Vagina (tissue), 2 donors: ENCODE measurements at regions not wholly inside any gene's neighbourhood (a gene's known extent, or its start where the extent isn't known, plus 50 kb on each side); places are given as distances from the start of the nearest gene placed in this dataset.

Experiments
- DNase-seq, 2 donors: peaks; one replicate each; pipeline ENCODE4 v3.0.0-alpha.2; 2017; ENCODE audit errors: extremely low spot score in 2 of 2
- H3K27ac ChIP-seq: fragments of 200-600 bp; sonication (generic); one replicate; pipeline ENCODE4 v1.5.1; 2019
- H3K27me3 ChIP-seq: fragments of 200-600 bp; sonication (generic); one replicate; pipeline ENCODE4 v1.5.1; 2019
- H3K36me3 ChIP-seq, 2 donors: fragments of 200-600 bp; sonication (generic); one replicate each; pipeline ENCODE4 v1.5.1; 2017 to 2019
- H3K4me1 ChIP-seq: fragments of 200-600 bp; sonication (generic); one replicate; pipeline ENCODE4 v1.5.1; 2019
- H3K4me3 ChIP-seq, 2 donors: fragments of 200-600 bp; sonication (generic); 1 replicate in 1 of 2; 2 replicates in 1 of 2; pipeline ENCODE4 v1.5.1; 2016 to 2019
- H3K9me3 ChIP-seq: fragments of 200-600 bp; sonication (generic); one replicate; pipeline ENCODE4 v1.5.1; 2019
- CTCF ChIP-seq, 3 experiments: fragments of 450-650 bp in 2 of 3; fragments of 200-600 bp in 1 of 3; sonication (generic) in 1 of 3; IDR thresholded peaks; one replicate each; pipeline ENCODE4 v1.5.1; 2017 to 2019; ENCODE audit warnings: antibody characterized with exemption in 3 of 3, mild to moderate bottlenecking in 2 of 3, moderate library complexity in 2 of 3
- POLR2A ChIP-seq, 2 donors: fragments of 450-650 bp; IDR thresholded peaks; one replicate each; pipeline ENCODE4 v1.6.1; 2017; ENCODE audit warnings: antibody characterized with exemption in 2 of 2, mild to moderate bottlenecking in 2 of 2, moderate library complexity in 2 of 2
- POLR2AphosphoS5 ChIP-seq, 2 donors: sonication (generic); formaldehyde crosslinking; IDR thresholded peaks; one replicate each; pipeline ENCODE4 v1.9.0; 2017; ENCODE audit warnings: antibody characterized with exemption in 2 of 2, mild to moderate bottlenecking in 2 of 2, low read depth in 1 of 2; ENCODE audit not compliant: insufficient read depth in 1 of 2
- intact Hi-C: fragments of 100-400 bp; cut with DNase I; formaldehyde crosslinking; loops from one replicate; pipeline ENCODE4 v1.15.1; 2023

- TF ChIP-seq CTCF (IDR thresholded peaks at IDR 0.05), result no peak
- TF ChIP-seq POLR2A (IDR thresholded peaks at IDR 0.05), result no peak
- TF ChIP-seq POLR2AphosphoS5 (IDR thresholded peaks at IDR 0.05; ENCODE audit: insufficient read depth in 1 of 2, low read depth in 1 of 2), result no peak
- no peaks in the 10 kb centered on the region for H3K9me3 ChIP-seq
- H3K36me3 ChIP-seq, result no peaks in the 10 kb centered on the region
- no peak for DNase-seq
- H3K4me3 ChIP-seq, result no peak overlapping the region
- no peaks in the 10 kb centered on the region for H3K27me3 ChIP-seq
- H3K4me1 ChIP-seq, result no peaks in the 10 kb centered on the region
- intact Hi-C loops, result no loop called here
- H3K27ac ChIP-seq, result no peak overlapping the region
Observed at GRCh38 chr4:97103252-97103651, 1040.0 kb downstream of the STPG2 start.

GRCh38 chr4:97104006-97104405 is 1039.3 kb downstream of the STPG2 start:
- Histone ChIP-seq H3K4me1 (no peaks in the 10 kb centered on the region), H3K36me3 (no peaks in the 10 kb centered on the region), H3K27ac (no peak overlapping the region), H3K9me3 (no peaks in the 10 kb centered on the region), H3K27me3 (no peaks in the 10 kb centered on the region), H3K4me3 (no peak overlapping the region)
- no peak for TF ChIP-seq CTCF (IDR thresholded peaks at IDR 0.05)
- TF ChIP-seq POLR2AphosphoS5 (IDR thresholded peaks at IDR 0.05; ENCODE audit: insufficient read depth in 1 of 2, low read depth in 1 of 2), result no peak
- no peak for TF ChIP-seq POLR2A (IDR thresholded peaks at IDR 0.05)
- no peak for DNase-seq
- intact Hi-C loops, result no loop called here

- Histone ChIP-seq H3K9me3 (no peaks in the 10 kb centered on the region), H3K4me3 (no peak overlapping the region), H3K27me3 (no peaks in the 10 kb centered on the region), H3K36me3 (no peaks in the 10 kb centered on the region), H3K27ac (no peak overlapping the region), H3K4me1 (no peaks in the 10 kb centered on the region)
- intact Hi-C loops, result no loop called here
- no peak for DNase-seq
- TF ChIP-seq POLR2AphosphoS5 (IDR thresholded peaks at IDR 0.05; ENCODE audit: insufficient read depth in 1 of 2, low read depth in 1 of 2) (no peak), CTCF (IDR thresholded peaks at IDR 0.05) (no peak), POLR2A (IDR thresholded peaks at IDR 0.05) (no peak)
Observed at GRCh38 chr4:97104666-97105065, 1038.6 kb downstream of the STPG2 start.

GRCh38 chr4:97105347-97106099 is 1037.8 kb downstream of the STPG2 start:
- TF ChIP-seq CTCF (IDR thresholded peaks at IDR 0.05), result no peak
- TF ChIP-seq POLR2A (IDR thresholded peaks at IDR 0.05), result no peak
- TF ChIP-seq POLR2AphosphoS5 (IDR thresholded peaks at IDR 0.05; ENCODE audit: insufficient read depth in 1 of 2, low read depth in 1 of 2), result no peak
- H3K27ac ChIP-seq, result no peak overlapping the region
- intact Hi-C loops, result no loop called here
- H3K27me3 ChIP-seq, result no peaks in the 10 kb centered on the region
- H3K9me3 ChIP-seq, result no peaks in the 10 kb centered on the region
- no peaks in the 10 kb centered on the region for H3K36me3 ChIP-seq
- DNase-seq, result no peak
- H3K4me1 ChIP-seq, result no peaks in the 10 kb centered on the region
- H3K4me3 ChIP-seq, result no peak overlapping the region

- Histone ChIP-seq H3K9me3 (no peaks in the 10 kb centered on the region), H3K4me3 (no peak overlapping the region), H3K27me3 (no peaks in the 10 kb centered on the region), H3K36me3 (no peaks in the 10 kb centered on the region), H3K27ac (no peak overlapping the region), H3K4me1 (no peaks in the 10 kb centered on the region)
- no peak for DNase-seq
- no peak for TF ChIP-seq POLR2AphosphoS5 (IDR thresholded peaks at IDR 0.05; ENCODE audit: insufficient read depth in 1 of 2, low read depth in 1 of 2)
- no peak for TF ChIP-seq POLR2A (IDR thresholded peaks at IDR 0.05)
- no peak for TF ChIP-seq CTCF (IDR thresholded peaks at IDR 0.05)
- intact Hi-C loops, result no loop called here
Observed at GRCh38 chr4:97106161-97106560, 1037.1 kb downstream of the STPG2 start.
